HepG2 (cell line): ENCODE measurements at regions not wholly inside any gene's neighbourhood (a gene's known extent, or its start where the extent isn't known, plus 50 kb on each side); places are given as distances from the start of the nearest gene placed in this dataset.

Experiments
- ATAC-seq: fragments of 200-7000 bp; cut with Tn5 transposase; 3 replicates; pipeline ENCODE4 v1.9.1; 2020; ENCODE audit warnings: mild to moderate bottlenecking, moderate library complexity
- BruUV-seq: library from RNA; stranded (reverse); fragments of 400-500 nt; replicated peaks from 2 replicates; lab custom pipeline; 2021; lab: Mats Ljungman, UMichigan
- CTCF ChIA-PET: fragments of 300-600 bp; formaldehyde crosslinking; extraction: SDS; loops from one replicate; lab custom pipeline; 2021; ENCODE audit warnings: low total read pairs, inconsistent platforms, low intra/inter-chr PET ratio; lab: Yijun Ruan, JAX
- POLR2A ChIA-PET: fragments of 350-600 bp; sonication (Branson Sonifier 250); formaldehyde crosslinking; loops from one replicate; lab custom pipeline; 2020; ENCODE audit warnings: antibody characterized with exemption, inconsistent platforms; lab: Yijun Ruan, JAX
- DNase-seq: peaks from one replicate; pipeline ENCODE4 v3.0.0-alpha.2; 2015; ENCODE audit warnings: low spot score
- FAIRE-seq: peaks from 3 replicates; lab custom pipeline; 2011; peaks lifted over from hg19 to GRCh38; lab: Jason Lieb, UNC
- H2AFZ ChIP-seq: one replicate; pipeline ENCODE4 v1.6.1; 2011; ENCODE audit warnings: low read length, inconsistent platforms
- H3K27ac ChIP-seq: fragments of 300-600 bp; 3 replicates; pipeline ENCODE4 v1.8.0; 2011; ENCODE audit warnings: mixed run types, mild to moderate bottlenecking, mixed read lengths, low read length, inconsistent platforms; ENCODE audit not compliant: insufficient read depth; ENCODE audit errors: extremely low read length
- H3K27me3 ChIP-seq, 2 experiments: fragments of 200-600 bp in 1 of 2; 2 replicates in 1 of 2; 3 replicates in 1 of 2; pipeline versions ENCODE4 v1.6.0 to v1.8.0; 2011; ENCODE audit warnings: low read length in 2 of 2, mild to moderate bottlenecking in 2 of 2, moderate library complexity in 2 of 2, inconsistent platforms in 1 of 2; ENCODE audit not compliant: insufficient read depth in 2 of 2, control insufficient read depth in 1 of 2
- H3K36me3 ChIP-seq, 2 experiments: fragments of 200-600 bp in 1 of 2; replicated peaks in 1 of 2; 2 replicates in 1 of 2; 3 replicates in 1 of 2; pipeline versions ENCODE4 v1.5.1 to v1.8.0; 2011; ENCODE audit warnings: low read length in 2 of 2, inconsistent platforms in 1 of 2; ENCODE audit not compliant: insufficient read depth in 2 of 2, control insufficient read depth in 1 of 2
- H3K4me1 ChIP-seq: 2 replicates; pipeline ENCODE4 v1.5.1; 2012; ENCODE audit warnings: low read length, inconsistent platforms; ENCODE audit not compliant: insufficient read depth
- H3K4me2 ChIP-seq: 2 replicates; pipeline ENCODE4 v1.6.0; 2011; ENCODE audit warnings: low read depth, low read length, inconsistent platforms
- H3K4me3 ChIP-seq, 3 experiments: fragments of 200-600 bp in 1 of 3; sonication (generic), shearing (Covaris generic) in 1 of 3; replicated peaks in 1 of 3; 2 replicates each; pipeline ENCODE4 v1.5.1; 2011 to 2016; ENCODE audit warnings: low read length in 3 of 3, inconsistent platforms in 2 of 3, low read depth in 2 of 3, mild to moderate bottlenecking in 2 of 3, control low read depth in 1 of 3, mixed read lengths in 1 of 3; ENCODE audit not compliant: insufficient read depth in 1 of 3
- H3K79me2 ChIP-seq: one replicate; pipeline ENCODE4 v1.6.1; 2011; ENCODE audit warnings: low read length, inconsistent platforms; ENCODE audit not compliant: insufficient read depth
- H3K9ac ChIP-seq: 2 replicates; pipeline ENCODE4 v1.6.0; 2011; ENCODE audit warnings: mild to moderate bottlenecking, low read depth, low read length, inconsistent platforms; ENCODE audit not compliant: insufficient read depth
- H3K9me3 ChIP-seq: 2 replicates; pipeline ENCODE4 v1.5.1; 2012; ENCODE audit warnings: mild to moderate bottlenecking, low read length
- H4K20me1 ChIP-seq: 2 replicates; pipeline ENCODE4 v1.6.0; 2011; ENCODE audit warnings: inconsistent platforms, mild to moderate bottlenecking, low read length, moderate library complexity; ENCODE audit not compliant: insufficient read depth
- AKAP8 ChIP-seq: sonication (generic); formaldehyde crosslinking; IDR thresholded peaks from 2 replicates; pipeline ENCODE4 v1.5.1; 2020; ENCODE audit warnings: mild to moderate bottlenecking, missing genetic modification reagents
- ARNT2 ChIP-seq: sonication (generic); formaldehyde crosslinking; IDR thresholded peaks from 2 replicates; pipeline ENCODE4 v1.8.0; 2022; ENCODE audit warnings: mild to moderate bottlenecking, low read depth, missing genetic modification reagents, moderate library complexity
- CC2D1A ChIP-seq: sonication (generic); formaldehyde crosslinking; IDR thresholded peaks from 2 replicates; pipeline ENCODE4 v1.8.1; 2023; ENCODE audit warnings: mild to moderate bottlenecking, missing genetic modification reagents
- CCDC6 ChIP-seq: sonication (generic); formaldehyde crosslinking; IDR thresholded peaks from 2 replicates; pipeline ENCODE4 v1.8.1; 2022; ENCODE audit warnings: mild to moderate bottlenecking, missing genetic modification reagents, moderate library complexity
- GPN1 ChIP-seq: sonication (generic); formaldehyde crosslinking; IDR thresholded peaks from 2 replicates; pipeline ENCODE4 v1.5.1; 2020; ENCODE audit warnings: missing genetic modification reagents, borderline replicate concordance
- SIN3A ChIP-seq: IDR thresholded peaks from 2 replicates; pipeline ENCODE4 v1.6.1; 2011; ENCODE audit warnings: low read depth, mild to moderate bottlenecking, control low read depth, low read length, borderline replicate concordance
- SRF ChIP-seq: IDR thresholded peaks from 2 replicates; pipeline ENCODE4 v1.6.1; 2011; ENCODE audit warnings: mild to moderate bottlenecking, low read depth, low read length, moderate library complexity
- ZSCAN29 ChIP-seq: sonication (generic); formaldehyde crosslinking; conservative IDR thresholded peaks from 2 replicates; pipeline ENCODE4 v1.4.0; 2020; ENCODE audit warnings: mild to moderate bottlenecking, missing genetic modification reagents
- ZSCAN30 ChIP-seq: sonication (generic); formaldehyde crosslinking; IDR thresholded peaks from 2 replicates; pipeline ENCODE4 v1.5.0; 2020; ENCODE audit warnings: mild to moderate bottlenecking, missing genetic modification reagents
- in situ Hi-C: cut with HindIII; loops from 2 replicates; pipeline ENCODE4 v1.10.0; 2017; ENCODE audit warnings: low pct_unique_long_range_greater_than_20kb; ENCODE audit not compliant: extremely low pct_ligation_motif_present
- intact Hi-C: fragments of 100-400 bp; cut with micrococcal nuclease; formaldehyde crosslinking; loops from one replicate; pipeline ENCODE4 v1.10.0; 2022; ENCODE audit not compliant: unreplicated experiment
- TF ChIP-seq, protein P1 (sequence below): sonication (generic); formaldehyde crosslinking; IDR thresholded peaks from 2 replicates; pipeline ENCODE4 v1.8.0; 2022; ENCODE audit warnings: mild to moderate bottlenecking, missing genetic modification reagents, moderate library complexity
- TF ChIP-seq, protein P2 (sequence below), 2 experiments: sonication (generic) in 1 of 2; formaldehyde crosslinking in 1 of 2; IDR thresholded peaks; 2 replicates each; pipeline versions ENCODE4 v1.4.0 to v1.6.1; 2018 to 2020; ENCODE audit warnings: missing genetic modification reagents in 2 of 2, borderline replicate concordance in 1 of 2, low read depth in 1 of 2, mild to moderate bottlenecking in 1 of 2, missing biosample characterization in 1 of 2
- TF ChIP-seq, protein P3 (sequence below): sonication (generic); formaldehyde crosslinking; conservative IDR thresholded peaks from 2 replicates; pipeline ENCODE4 v1.4.0; 2020; ENCODE audit warnings: missing genetic modification reagents
- TF ChIP-seq, protein P4 (sequence below): sonication (generic); formaldehyde crosslinking; IDR thresholded peaks from 2 replicates; pipeline ENCODE4 v1.5.0; 2020; ENCODE audit warnings: mild to moderate bottlenecking, missing genetic modification reagents

DNA sequence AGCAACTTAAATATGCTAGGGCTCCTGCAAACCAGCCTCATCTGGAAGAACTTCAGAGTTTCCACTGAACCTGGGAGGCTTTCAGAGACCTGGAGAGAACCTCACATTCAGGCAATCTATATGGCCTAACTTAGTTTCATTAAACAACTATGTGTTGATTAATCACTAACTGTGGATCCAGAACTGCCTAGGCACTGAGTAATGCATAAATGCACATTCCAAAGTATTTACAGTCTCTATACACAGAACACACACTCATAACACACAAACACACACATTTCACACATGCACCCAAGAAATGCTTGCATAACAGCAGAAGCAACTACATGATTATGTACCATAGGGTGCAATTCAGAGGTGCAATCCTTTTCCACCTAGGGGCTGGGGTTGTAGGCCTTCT lies 552.8 kb downstream of the BCL11A start:
- ChIA-PET CTCF (no interaction called here), POLR2A (no interaction called here)
- H3K36me3 ChIP-seq = no peaks in the 10 kb centered on the region
- intact Hi-C loops (loop anchor here (5.0 to 10.0 kb wide), 2 partner anchors 114 to 152 kb away; no protein-coding TSS in a partner anchor), in situ Hi-C loops (no loop called here)
- no peaks in the 10 kb centered on the region for H4K20me1 ChIP-seq
- no peak overlapping the region for H3K9ac ChIP-seq
- H2AFZ ChIP-seq = no peak overlapping the region
- no peak for ATAC-seq
- H3K9me3 ChIP-seq = no peaks in the 10 kb centered on the region
- H3K4me1 ChIP-seq = no peaks in the 10 kb centered on the region
- H3K27me3 ChIP-seq = no peaks in the 10 kb centered on the region
- H3K79me2 ChIP-seq = no peaks in the 10 kb centered on the region
- H3K27ac ChIP-seq = no peak overlapping the region
- TF ChIP-seq SIN3A (no peak), AKAP8 (CRISPR knock-in tag) (no peak), ZSCAN30 (no peak), ARNT2 (CRISPR knock-in tag) (no peak), SRF (no peak), ZSCAN29 (CRISPR knock-in tag) (no peak), GPN1 (CRISPR knock-in tag) (no peak), CCDC6 (CRISPR knock-in tag) (no peak), CC2D1A (CRISPR knock-in tag) (no peak)
- TF ChIP-seq, protein P1, sequence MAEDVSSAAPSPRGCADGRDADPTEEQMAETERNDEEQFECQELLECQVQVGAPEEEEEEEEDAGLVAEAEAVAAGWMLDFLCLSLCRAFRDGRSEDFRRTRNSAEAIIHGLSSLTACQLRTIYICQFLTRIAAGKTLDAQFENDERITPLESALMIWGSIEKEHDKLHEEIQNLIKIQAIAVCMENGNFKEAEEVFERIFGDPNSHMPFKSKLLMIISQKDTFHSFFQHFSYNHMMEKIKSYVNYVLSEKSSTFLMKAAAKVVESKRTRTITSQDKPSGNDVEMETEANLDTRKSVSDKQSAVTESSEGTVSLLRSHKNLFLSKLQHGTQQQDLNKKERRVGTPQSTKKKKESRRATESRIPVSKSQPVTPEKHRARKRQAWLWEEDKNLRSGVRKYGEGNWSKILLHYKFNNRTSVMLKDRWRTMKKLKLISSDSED (CRISPR knock-in tag) = no peak
- TF ChIP-seq, protein P2, sequence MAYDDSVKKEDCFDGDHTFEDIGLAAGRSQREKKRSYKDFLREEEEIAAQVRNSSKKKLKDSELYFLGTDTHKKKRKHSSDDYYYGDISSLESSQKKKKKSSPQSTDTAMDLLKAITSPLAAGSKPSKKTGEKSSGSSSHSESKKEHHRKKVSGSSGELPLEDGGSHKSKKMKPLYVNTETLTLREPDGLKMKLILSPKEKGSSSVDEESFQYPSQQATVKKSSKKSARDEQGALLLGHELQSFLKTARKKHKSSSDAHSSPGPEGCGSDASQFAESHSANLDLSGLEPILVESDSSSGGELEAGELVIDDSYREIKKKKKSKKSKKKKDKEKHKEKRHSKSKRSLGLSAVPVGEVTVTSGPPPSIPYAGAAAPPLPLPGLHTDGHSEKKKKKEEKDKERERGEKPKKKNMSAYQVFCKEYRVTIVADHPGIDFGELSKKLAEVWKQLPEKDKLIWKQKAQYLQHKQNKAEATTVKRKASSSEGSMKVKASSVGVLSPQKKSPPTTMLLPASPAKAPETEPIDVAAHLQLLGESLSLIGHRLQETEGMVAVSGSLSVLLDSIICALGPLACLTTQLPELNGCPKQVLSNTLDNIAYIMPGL (CRISPR knock-in tag; IDR thresholded peaks at IDR 0.05; ENCODE audit: borderline replicate concordance in 1 of 2, low read depth in 1 of 2) = no peak
- TF ChIP-seq, protein P3, sequence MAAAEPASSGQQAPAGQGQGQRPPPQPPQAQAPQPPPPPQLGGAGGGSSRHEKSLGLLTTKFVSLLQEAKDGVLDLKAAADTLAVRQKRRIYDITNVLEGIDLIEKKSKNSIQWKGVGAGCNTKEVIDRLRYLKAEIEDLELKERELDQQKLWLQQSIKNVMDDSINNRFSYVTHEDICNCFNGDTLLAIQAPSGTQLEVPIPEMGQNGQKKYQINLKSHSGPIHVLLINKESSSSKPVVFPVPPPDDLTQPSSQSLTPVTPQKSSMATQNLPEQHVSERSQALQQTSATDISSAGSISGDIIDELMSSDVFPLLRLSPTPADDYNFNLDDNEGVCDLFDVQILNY = no peak
- TF ChIP-seq, protein P4, sequence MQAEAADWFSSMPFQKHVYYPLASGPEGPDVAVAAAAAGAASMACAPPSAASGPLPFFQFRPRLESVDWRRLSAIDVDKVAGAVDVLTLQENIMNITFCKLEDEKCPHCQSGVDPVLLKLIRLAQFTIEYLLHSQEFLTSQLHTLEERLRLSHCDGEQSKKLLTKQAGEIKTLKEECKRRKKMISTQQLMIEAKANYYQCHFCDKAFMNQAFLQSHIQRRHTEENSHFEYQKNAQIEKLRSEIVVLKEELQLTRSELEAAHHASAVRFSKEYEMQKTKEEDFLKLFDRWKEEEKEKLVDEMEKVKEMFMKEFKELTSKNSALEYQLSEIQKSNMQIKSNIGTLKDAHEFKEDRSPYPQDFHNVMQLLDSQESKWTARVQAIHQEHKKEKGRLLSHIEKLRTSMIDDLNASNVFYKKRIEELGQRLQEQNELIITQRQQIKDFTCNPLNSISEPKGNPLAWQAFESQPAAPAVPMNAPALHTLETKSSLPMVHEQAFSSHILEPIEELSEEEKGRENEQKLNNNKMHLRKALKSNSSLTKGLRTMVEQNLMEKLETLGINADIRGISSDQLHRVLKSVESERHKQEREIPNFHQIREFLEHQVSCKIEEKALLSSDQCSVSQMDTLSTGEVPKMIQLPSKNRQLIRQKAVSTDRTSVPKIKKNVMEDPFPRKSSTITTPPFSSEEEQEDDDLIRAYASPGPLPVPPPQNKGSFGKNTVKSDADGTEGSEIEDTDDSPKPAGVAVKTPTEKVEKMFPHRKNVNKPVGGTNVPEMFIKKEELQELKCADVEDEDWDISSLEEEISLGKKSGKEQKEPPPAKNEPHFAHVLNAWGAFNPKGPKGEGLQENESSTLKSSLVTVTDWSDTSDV (CRISPR knock-in tag) = no peak
- H3K4me2 ChIP-seq = no peak overlapping the region
- H3K4me3 ChIP-seq = no peak overlapping the region
- no peak for FAIRE-seq
- BruUV-seq = no TSS peak
- DNase-seq = no peak
